ENCODE measurements at regions not wholly inside any gene's neighbourhood (a gene's known extent, or its start where the extent isn't known, plus 50 kb on each side); places are given as distances from the start of the nearest gene placed in this dataset.

DNA sequence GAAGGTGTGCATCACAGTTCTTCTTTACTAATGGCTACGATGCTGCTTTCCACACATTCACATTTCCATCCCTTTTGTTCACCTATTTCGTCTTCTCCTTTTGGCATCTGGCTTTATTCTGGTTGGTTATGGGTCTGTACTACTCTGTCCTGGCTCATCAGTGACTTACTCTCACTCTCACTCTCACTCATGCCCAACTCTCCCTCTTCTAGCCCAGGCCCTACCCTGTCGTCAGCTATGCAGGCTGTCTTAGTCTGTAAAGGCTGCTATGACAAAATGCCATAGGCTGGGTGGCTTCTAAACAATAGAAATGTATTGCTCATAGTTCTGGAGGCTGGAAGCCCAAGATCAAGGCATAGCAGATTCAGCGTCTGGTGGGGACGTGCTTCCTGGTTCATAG is 105.6 kb upstream of the PUDP start:
- Histone ChIP-seq H3K27me3 (no peaks in the 10 kb centered on the region), H3K36me3 (no peaks in the 10 kb centered on the region), H3K27ac (no peak overlapping the region), H3K9me3 (peaks cover 0 to 21% (median 0%) of the 10 kb centered on the region in 11 donors), H3K4me3 (no peak overlapping the region), H3K4me1 (peaks cover 0 to 17% (median 0%) of the 10 kb centered on the region in 9 donors)
- WGBS, 2 donors = 97 to 99% methylated on average over 5 of the region's 5 CpGs
- no peak for DNase-seq
- TF ChIP-seq, protein P1, sequence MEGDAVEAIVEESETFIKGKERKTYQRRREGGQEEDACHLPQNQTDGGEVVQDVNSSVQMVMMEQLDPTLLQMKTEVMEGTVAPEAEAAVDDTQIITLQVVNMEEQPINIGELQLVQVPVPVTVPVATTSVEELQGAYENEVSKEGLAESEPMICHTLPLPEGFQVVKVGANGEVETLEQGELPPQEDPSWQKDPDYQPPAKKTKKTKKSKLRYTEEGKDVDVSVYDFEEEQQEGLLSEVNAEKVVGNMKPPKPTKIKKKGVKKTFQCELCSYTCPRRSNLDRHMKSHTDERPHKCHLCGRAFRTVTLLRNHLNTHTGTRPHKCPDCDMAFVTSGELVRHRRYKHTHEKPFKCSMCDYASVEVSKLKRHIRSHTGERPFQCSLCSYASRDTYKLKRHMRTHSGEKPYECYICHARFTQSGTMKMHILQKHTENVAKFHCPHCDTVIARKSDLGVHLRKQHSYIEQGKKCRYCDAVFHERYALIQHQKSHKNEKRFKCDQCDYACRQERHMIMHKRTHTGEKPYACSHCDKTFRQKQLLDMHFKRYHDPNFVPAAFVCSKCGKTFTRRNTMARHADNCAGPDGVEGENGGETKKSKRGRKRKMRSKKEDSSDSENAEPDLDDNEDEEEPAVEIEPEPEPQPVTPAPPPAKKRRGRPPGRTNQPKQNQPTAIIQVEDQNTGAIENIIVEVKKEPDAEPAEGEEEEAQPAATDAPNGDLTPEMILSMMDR (IDR thresholded peaks at IDR 0.05) = no peak
- ATAC-seq = no peak
- intact Hi-C loops (cut with DNase I) = no loop called here

DNA sequence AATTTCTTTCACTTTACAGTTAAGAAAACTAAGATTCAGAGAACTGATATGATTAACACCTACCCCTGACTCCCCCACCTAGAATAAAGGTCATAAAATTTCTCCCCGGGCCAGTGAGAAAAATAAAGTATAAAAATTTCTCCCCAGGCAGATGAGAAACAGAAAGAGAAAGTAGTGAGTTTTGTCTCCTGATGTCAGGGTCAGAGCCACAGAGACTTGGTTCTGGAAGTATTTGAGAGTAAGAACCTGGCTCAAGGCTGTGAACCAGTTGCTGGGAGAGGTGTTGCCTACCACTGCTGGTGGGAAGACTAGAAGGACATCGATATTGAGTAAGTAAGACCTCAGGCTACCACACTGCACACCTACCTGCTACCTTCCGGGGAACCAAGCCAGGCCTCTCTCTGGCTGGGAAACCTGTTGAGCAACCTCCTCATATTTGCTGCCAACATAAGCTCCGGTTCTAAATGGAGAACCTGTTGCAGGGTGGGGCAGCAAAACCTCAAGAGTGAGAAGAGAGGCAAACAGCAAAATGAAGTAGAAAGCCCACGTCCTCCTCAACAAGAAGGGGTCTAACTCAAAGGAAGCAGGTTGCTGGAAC is 104.2 kb upstream of the PUDP start:
- 81 to 92% methylated on average over 5 of the region's 5 CpGs for WGBS, 2 donors
- ATAC-seq = no peak
- Histone ChIP-seq H3K4me3 (no peak overlapping the region), H3K27ac (peak overlapping the region in 1 of 10 donors; percentile 5), H3K27me3 (no peaks in the 10 kb centered on the region), H3K4me1 (peaks cover 0 to 17% (median 0%) of the 10 kb centered on the region in 9 donors), H3K36me3 (no peaks in the 10 kb centered on the region), H3K9me3 (peaks cover 0 to 21% (median 0%) of the 10 kb centered on the region in 11 donors)
- TF ChIP-seq, protein P1 (IDR thresholded peaks at IDR 0.05) = no peak
- DNase-seq = no peak
- intact Hi-C loops (cut with DNase I) = no loop called here

DNA sequence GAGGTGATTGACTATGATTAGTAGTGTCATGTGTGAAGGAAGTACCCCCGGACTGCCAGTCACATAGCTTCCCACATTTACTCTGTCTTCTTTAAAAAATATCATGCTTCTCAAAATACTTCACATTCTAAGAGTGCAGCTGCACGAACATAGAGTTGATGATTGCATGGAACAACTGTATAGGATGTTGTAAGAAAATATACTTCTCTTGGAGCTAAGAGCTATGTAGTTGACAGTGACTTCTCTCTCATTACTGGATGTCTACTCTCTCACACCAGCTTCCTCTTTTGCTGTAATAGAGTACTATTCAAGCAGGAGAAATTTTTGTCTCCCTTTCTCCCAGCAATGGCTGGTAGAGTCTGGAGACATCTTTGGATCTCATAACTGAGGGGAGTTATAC is 99.4 kb upstream of the PUDP start:
- TF ChIP-seq, protein P1 (IDR thresholded peaks at IDR 0.05) = no peak

DNA sequence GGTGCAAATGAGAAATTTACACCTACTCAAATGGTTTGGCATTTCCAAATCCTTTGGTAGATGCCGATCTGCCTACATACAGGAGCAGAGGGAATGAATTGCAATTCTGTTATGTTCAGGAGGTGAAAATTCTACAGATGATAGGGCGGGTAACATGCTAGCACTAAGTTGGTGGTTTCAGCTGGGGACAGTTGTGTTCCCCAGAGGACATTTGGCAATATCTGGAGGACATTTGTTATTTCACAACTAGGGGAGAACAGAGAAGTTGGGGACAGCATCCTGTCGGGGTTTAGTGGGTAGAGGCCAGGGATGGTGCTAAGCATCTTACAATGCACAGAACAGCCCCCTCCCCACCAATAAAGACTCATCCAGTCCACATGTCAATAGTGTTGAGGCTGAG is 96.5 kb upstream of the PUDP start:
- no peak overlapping the region for H3K4me3 ChIP-seq
- no peak overlapping the region for H3K27ac ChIP-seq
- no peaks in the 10 kb centered on the region for H3K4me1 ChIP-seq
- H3K27me3 ChIP-seq = no peaks in the 10 kb centered on the region
- peaks cover 0 to 8% (median 0%) of the 10 kb centered on the region in 11 donors for H3K9me3 ChIP-seq
- WGBS, 2 donors = 91 to 93% methylated on average over 3 of the region's 3 CpGs
- intact Hi-C loops (cut with DNase I) = no loop called here
- DNase-seq (no peak), ATAC-seq (peak in 1 of 8 donors; percentile 13)
- TF ChIP-seq, protein P1 (IDR thresholded peaks at IDR 0.05) = no peak
- no peaks in the 10 kb centered on the region for H3K36me3 ChIP-seq

More for the DNA sequence above, 99.4 kb upstream of the PUDP start:
- Histone ChIP-seq H3K36me3 (no peaks in the 10 kb centered on the region), H3K27ac (no peak overlapping the region), H3K4me3 (no peak overlapping the region), H3K9me3 (peaks cover 0 to 11% (median 0%) of the 10 kb centered on the region in 11 donors), H3K27me3 (no peaks in the 10 kb centered on the region), H3K4me1 (peaks cover 0 to 14% (median 0%) of the 10 kb centered on the region in 9 donors)
- intact Hi-C loops (cut with DNase I) = no loop called here
- ATAC-seq (no peak), DNase-seq (no peak)
- WGBS, 2 donors = 73 to 77% methylated on average over 2 of the region's 2 CpGs

Measured in heart right ventricle (tissue), 16 donors.